ENCODE measurements at regions not wholly inside any gene's neighbourhood (a gene's known extent, or its start where the extent isn't known, plus 50 kb on each side); places are given as distances from the start of the nearest gene placed in this dataset.

- TF ChIP-seq, protein P1, sequence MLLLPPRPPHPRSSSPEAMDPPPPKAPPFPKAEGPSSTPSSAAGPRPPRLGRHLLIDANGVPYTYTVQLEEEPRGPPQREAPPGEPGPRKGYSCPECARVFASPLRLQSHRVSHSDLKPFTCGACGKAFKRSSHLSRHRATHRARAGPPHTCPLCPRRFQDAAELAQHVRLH (tag by site-specific recombination; IDR thresholded peaks at IDR 0.05) = no peak
- TF ChIP-seq SP7 (tag by site-specific recombination; IDR thresholded peaks at IDR 0.05) (no peak), ZNF501 (tag by site-specific recombination; IDR thresholded peaks at IDR 0.05) (no peak), ZEB2 (tag by site-specific recombination; IDR thresholded peaks at IDR 0.05) (no peak), ZSCAN5A (tag by site-specific recombination; IDR thresholded peaks at IDR 0.05) (no peak), ZNF350 (tag by site-specific recombination; IDR thresholded peaks at IDR 0.05) (no peak), ZNF776 (tag by site-specific recombination; IDR thresholded peaks at IDR 0.05; ENCODE audit: borderline replicate concordance) (no peak), ZNF10 (tag by site-specific recombination; IDR thresholded peaks at IDR 0.05) (no peak), CTCF (tag by site-specific recombination; IDR thresholded peaks at IDR 0.05) (no peak)
These were observed 109.3 kb downstream of the C3orf38 start for GRCh38 chr3:88259045-88259444.

Measured in HEK293 (cell line).